ENCODE measurements at regions not wholly inside any gene's neighbourhood (a gene's known extent, or its start where the extent isn't known, plus 50 kb on each side); places are given as distances from the start of the nearest gene placed in this dataset.

DNA sequence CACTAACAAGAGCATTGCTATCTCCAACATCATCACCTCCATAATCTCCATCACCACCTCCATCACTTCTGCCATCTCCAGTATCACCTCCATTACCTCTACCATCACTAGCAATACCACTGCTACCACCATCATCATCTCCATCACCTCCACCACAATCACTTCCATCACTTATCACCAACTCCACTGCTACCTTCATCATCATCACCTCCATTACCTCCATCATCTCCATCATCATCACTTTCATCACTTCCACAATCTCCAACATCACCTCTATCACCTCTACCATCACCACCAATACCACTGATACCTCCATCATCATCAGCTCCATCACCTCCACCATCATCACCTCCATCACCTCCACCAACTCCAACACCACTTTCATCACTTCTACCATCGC, 102.4 kb upstream of the TMEM132C start (continued):
- TF ChIP-seq, protein P1, sequence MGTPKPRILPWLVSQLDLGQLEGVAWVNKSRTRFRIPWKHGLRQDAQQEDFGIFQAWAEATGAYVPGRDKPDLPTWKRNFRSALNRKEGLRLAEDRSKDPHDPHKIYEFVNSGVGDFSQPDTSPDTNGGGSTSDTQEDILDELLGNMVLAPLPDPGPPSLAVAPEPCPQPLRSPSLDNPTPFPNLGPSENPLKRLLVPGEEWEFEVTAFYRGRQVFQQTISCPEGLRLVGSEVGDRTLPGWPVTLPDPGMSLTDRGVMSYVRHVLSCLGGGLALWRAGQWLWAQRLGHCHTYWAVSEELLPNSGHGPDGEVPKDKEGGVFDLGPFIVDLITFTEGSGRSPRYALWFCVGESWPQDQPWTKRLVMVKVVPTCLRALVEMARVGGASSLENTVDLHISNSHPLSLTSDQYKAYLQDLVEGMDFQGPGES (IDR thresholded peaks at IDR 0.05) = no peak
- TF ChIP-seq, protein P2, sequence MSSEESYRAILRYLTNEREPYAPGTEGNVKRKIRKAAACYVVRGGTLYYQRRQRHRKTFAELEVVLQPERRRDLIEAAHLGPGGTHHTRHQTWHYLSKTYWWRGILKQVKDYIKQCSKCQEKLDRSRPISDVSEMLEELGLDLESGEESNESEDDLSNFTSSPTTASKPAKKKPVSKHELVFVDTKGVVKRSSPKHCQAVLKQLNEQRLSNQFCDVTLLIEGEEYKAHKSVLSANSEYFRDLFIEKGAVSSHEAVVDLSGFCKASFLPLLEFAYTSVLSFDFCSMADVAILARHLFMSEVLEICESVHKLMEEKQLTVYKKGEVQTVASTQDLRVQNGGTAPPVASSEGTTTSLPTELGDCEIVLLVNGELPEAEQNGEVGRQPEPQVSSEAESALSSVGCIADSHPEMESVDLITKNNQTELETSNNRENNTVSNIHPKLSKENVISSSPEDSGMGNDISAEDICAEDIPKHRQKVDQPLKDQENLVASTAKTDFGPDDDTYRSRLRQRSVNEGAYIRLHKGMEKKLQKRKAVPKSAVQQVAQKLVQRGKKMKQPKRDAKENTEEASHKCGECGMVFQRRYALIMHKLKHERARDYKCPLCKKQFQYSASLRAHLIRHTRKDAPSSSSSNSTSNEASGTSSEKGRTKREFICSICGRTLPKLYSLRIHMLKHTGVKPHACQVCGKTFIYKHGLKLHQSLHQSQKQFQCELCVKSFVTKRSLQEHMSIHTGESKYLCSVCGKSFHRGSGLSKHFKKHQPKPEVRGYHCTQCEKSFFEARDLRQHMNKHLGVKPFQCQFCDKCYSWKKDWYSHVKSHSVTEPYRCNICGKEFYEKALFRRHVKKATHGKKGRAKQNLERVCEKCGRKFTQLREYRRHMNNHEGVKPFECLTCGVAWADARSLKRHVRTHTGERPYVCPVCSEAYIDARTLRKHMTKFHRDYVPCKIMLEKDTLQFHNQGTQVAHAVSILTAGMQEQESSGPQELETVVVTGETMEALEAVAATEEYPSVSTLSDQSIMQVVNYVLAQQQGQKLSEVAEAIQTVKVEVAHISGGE (CRISPR knock-in tag; IDR thresholded peaks at IDR 0.05) = no peak
- TF ChIP-seq ZZZ3 (IDR thresholded peaks at IDR 0.05; ENCODE audit: control insufficient read depth, insufficient read length, low read depth) = no peak
- no peak for TF ChIP-seq IKZF1 (conservative IDR thresholded peaks at IDR 0.05)
- TF ChIP-seq BHLHE40 (IDR thresholded peaks at IDR 0.05; ENCODE audit: borderline replicate concordance in 1 of 2, low read depth in 2 of 2, low read length in 1 of 2) = no peak
- TF ChIP-seq, protein P3, sequence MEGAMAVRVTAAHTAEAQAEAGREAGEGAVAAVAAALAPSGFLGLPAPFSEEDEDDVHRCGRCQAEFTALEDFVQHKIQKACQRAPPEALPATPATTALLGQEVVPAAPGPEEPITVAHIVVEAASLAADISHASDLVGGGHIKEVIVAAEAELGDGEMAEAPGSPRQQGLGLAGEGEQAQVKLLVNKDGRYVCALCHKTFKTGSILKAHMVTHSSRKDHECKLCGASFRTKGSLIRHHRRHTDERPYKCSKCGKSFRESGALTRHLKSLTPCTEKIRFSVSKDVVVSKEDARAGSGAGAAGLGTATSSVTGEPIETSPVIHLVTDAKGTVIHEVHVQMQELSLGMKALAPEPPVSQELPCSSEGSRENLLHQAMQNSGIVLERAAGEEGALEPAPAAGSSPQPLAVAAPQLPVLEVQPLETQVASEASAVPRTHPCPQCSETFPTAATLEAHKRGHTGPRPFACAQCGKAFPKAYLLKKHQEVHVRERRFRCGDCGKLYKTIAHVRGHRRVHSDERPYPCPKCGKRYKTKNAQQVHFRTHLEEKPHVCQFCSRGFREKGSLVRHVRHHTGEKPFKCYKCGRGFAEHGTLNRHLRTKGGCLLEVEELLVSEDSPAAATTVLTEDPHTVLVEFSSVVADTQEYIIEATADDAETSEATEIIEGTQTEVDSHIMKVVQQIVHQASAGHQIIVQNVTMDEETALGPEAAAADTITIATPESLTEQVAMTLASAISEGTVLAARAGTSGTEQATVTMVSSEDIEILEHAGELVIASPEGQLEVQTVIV (IDR thresholded peaks at IDR 0.05; ENCODE audit: borderline replicate concordance, partially characterized antibody) = no peak
- no peak for TF ChIP-seq NFYB (IDR thresholded peaks at IDR 0.05; ENCODE audit: insufficient read depth, low read depth, low read length)
- TF ChIP-seq POLR2A (IDR thresholded peaks at IDR 0.05; ENCODE audit: low read depth, low read length) = no peak
